Heart left ventricle (tissue), 16 donors: ENCODE measurements at regions not wholly inside any gene's neighbourhood (a gene's known extent, or its start where the extent isn't known, plus 50 kb on each side); places are given as distances from the start of the nearest gene placed in this dataset.

ENCODE experiments used
- ATAC-seq, 4 donors: fragments of 200-7000 bp; cut with Tn5 transposase; one replicate each; pipeline ENCODE4 v1.9.1; 2020 to 2022; ENCODE audit warnings: moderate library complexity in 4 of 4, mild to moderate bottlenecking in 3 of 4, moderate number of reproducible peaks in 1 of 4
- DNase-seq, 5 donors: peaks; one replicate each; pipeline ENCODE4 v3.0.0-alpha.2; 2020
- H3K27ac ChIP-seq, 12 donors: fragments of 200-600 bp; sonication (generic) in 4 of 12; one replicate each; pipeline versions ENCODE4 v1.5.0 to v1.8.0; 2016 to 2022; ENCODE audit warnings: mild to moderate bottlenecking in 2 of 12
- H3K27me3 ChIP-seq, 9 donors: fragments of 200-600 bp; sonication (generic) in 2 of 9; one replicate each; pipeline versions ENCODE4 v1.5.1 to v1.8.0; 2016 to 2022; ENCODE audit warnings: mild to moderate bottlenecking in 3 of 9
- H3K36me3 ChIP-seq, 9 donors: fragments of 200-600 bp; sonication (generic) in 2 of 9; one replicate each; pipeline versions ENCODE4 v1.5.0 to v1.8.0; 2018 to 2022; ENCODE audit warnings: mild to moderate bottlenecking in 2 of 9
- H3K4me1 ChIP-seq, 12 donors: fragments of 200-600 bp; sonication (generic) in 4 of 12; one replicate each; pipeline versions ENCODE4 v1.5.0 to v1.8.0; 2016 to 2022; ENCODE audit warnings: mild to moderate bottlenecking in 3 of 12
- H3K4me3 ChIP-seq, 12 donors: fragments of 200-600 bp; sonication (generic) in 4 of 12; one replicate each; pipeline versions ENCODE4 v1.5.0 to v1.8.0; 2017 to 2022; ENCODE audit warnings: mild to moderate bottlenecking in 9 of 12, moderate library complexity in 4 of 12
- H3K9me3 ChIP-seq, 12 donors: fragments of 200-600 bp; sonication (generic) in 4 of 12; one replicate each; pipeline versions ENCODE4 v1.5.0 to v1.8.0; 2016 to 2022; ENCODE audit warnings: mild to moderate bottlenecking in 1 of 12
- CTCF ChIP-seq, 12 donors: fragments of 200-600 bp; sonication (generic) in 4 of 12; IDR thresholded peaks; one replicate each; pipeline versions ENCODE4 v1.5.0 to v1.8.0; 2018 to 2022; ENCODE audit warnings: antibody characterized with exemption in 12 of 12, mild to moderate bottlenecking in 5 of 12
- POLR2A ChIP-seq, 2 donors: fragments of 450-650 bp; IDR thresholded peaks; one replicate each; pipeline ENCODE4 v1.6.1; 2017; ENCODE audit warnings: antibody characterized with exemption in 2 of 2, mild to moderate bottlenecking in 2 of 2, moderate library complexity in 2 of 2
- WGBS, 4 donors: extraction: QIAGEN DNeasy Blood & Tissue Kit in 2 of 4; methylation state at CpG; one replicate each; pipeline versions ENCODE4 v1.1.5 to v1.1.7; 2013 to 2018; 5-methylcytosine and 5-hydroxymethylcytosine counted together
- intact Hi-C, 10 donors: fragments of 100-400 bp; cut with DNase I; formaldehyde crosslinking; loops; one replicate each; pipeline versions ENCODE4 v1.11.1 to v1.14.2; 2022
- donor health status: ischemic (EF 13 %, LVEDD 7.1; RV severe dilation, severe dysfunction).
- donor health status: healthy with polysubstance abuse.
- donor health status: DM: no; HTN: yes; CAD: no.
- donor health status: DM: no; HTN: no; CAD: no.
- donor health status: ischemic (EF 25% LVEDD 6.9; RV normal size, moderate dysfunction).
- donor health status: ischemic (EF 25% LVEDD 5.7; RV mildly dilated, moderate dysfunction).
- donor health status: healthy.
- donor health status: DM: yes; HTN: yes; CAD: no.
- donor health status: ischemic (EF 35%, LVEDD 5.7; RV mildly dilated, moderate dysfunction).
- donor health status: nonischemic (EF 11% LVEDD 7.7; RV severe dilation, severe dysfunction).
- donor health status: DM: yes; HTN: yes; CAD: no.
- donor health status: PGD.
- donor health status: ischemic (EF 29% LVEDD 5.4; RV normal size, mild dysfunction).
- donor health status: nonischemic (EF 23%, LVEDD 6.1; RV moderate dilation, normal function).

- Histone ChIP-seq H3K4me3 (no peak overlapping the region), H3K36me3 (no peaks in the 10 kb centered on the region), H3K9me3 (peaks cover 0 to 3% (median 0%) of the 10 kb centered on the region in 12 donors), H3K27ac (no peak overlapping the region), H3K4me1 (no peaks in the 10 kb centered on the region), H3K27me3 (no peaks in the 10 kb centered on the region)
- DNase-seq (no peak), ATAC-seq (no peak)
- intact Hi-C loops = no loop called here
- TF ChIP-seq POLR2A (IDR thresholded peaks at IDR 0.05) (no peak), CTCF (IDR thresholded peaks at IDR 0.05) (no peak)
Observed at GRCh38 chr3:88462230-88462629, 312.5 kb downstream of the C3orf38 start.

GRCh38 chr3:88467191-88467590, 317.4 kb downstream of the C3orf38 start:
- WGBS, 4 donors = 80 to 82% (median 81%) methylated on average over 5 of the region's 5 CpGs
- Histone ChIP-seq H3K27me3 (no peaks in the 10 kb centered on the region), H3K4me3 (no peak overlapping the region), H3K36me3 (no peaks in the 10 kb centered on the region), H3K27ac (no peak overlapping the region), H3K4me1 (no peaks in the 10 kb centered on the region), H3K9me3 (peaks cover 0 to 6% (median 0%) of the 10 kb centered on the region in 12 donors)
- ATAC-seq = no peak
- no peak for TF ChIP-seq CTCF (IDR thresholded peaks at IDR 0.05)
- no peak for TF ChIP-seq POLR2A (IDR thresholded peaks at IDR 0.05)
- DNase-seq = no peak
- intact Hi-C loops = no loop called here

GRCh38 chr3:88469216-88469615, 319.5 kb downstream of the C3orf38 start:
- TF ChIP-seq POLR2A (IDR thresholded peaks at IDR 0.05) (no peak), CTCF (IDR thresholded peaks at IDR 0.05) (no peak)
- peaks cover 0 to 6% (median 0%) of the 10 kb centered on the region in 12 donors for H3K9me3 ChIP-seq
- no peaks in the 10 kb centered on the region for H3K4me1 ChIP-seq
- H3K27ac ChIP-seq = no peak overlapping the region
- no peaks in the 10 kb centered on the region for H3K27me3 ChIP-seq
- DNase-seq (no peak), ATAC-seq (no peak)
- H3K4me3 ChIP-seq = no peak overlapping the region
- WGBS, 4 donors = 89 to 97% (median 94%) methylated on average over 1 of the region's 1 CpG
- intact Hi-C loops = no loop called here
- H3K36me3 ChIP-seq = no peaks in the 10 kb centered on the region

GRCh38 chr3:88478460-88478859, 328.7 kb downstream of the C3orf38 start:
- DNase-seq = no peak
- no peak for TF ChIP-seq POLR2A (IDR thresholded peaks at IDR 0.05)
- no peak for TF ChIP-seq CTCF (IDR thresholded peaks at IDR 0.05)
- 36 to 93% (median 88%) methylated on average over 1 of the region's 1 CpG for WGBS, 4 donors
- no peak for ATAC-seq
- no peak overlapping the region for H3K4me3 ChIP-seq
- no peaks in the 10 kb centered on the region for H3K4me1 ChIP-seq
- H3K9me3 ChIP-seq = no peaks in the 10 kb centered on the region
- intact Hi-C loops = no loop called here
- no peaks in the 10 kb centered on the region for H3K27me3 ChIP-seq
- no peak overlapping the region for H3K27ac ChIP-seq
- H3K36me3 ChIP-seq = no peaks in the 10 kb centered on the region
